ENCODE measurements at regions not wholly inside any gene's neighbourhood (a gene's known extent, or its start where the extent isn't known, plus 50 kb on each side); places are given as distances from the start of the nearest gene placed in this dataset.

- Mint-ChIP-seq H3K4me1 (no peaks in the 10 kb centered on the region), H3K36me3 (peaks cover 4% of the 10 kb centered on the region), H3K27me3 (no peaks in the 10 kb centered on the region), H3K4me3 (no peak overlapping the region), H3K27ac (no peak overlapping the region), H3K9me3 (peaks cover 9% of the 10 kb centered on the region)
Measured at GRCh38 chr2:381941-382727, 94.2 kb upstream of the ALKAL2 start.

- no peak overlapping the region for H3K4me3 Mint-ChIP-seq
- H3K4me1 Mint-ChIP-seq = no peaks in the 10 kb centered on the region
- peaks cover 4% of the 10 kb centered on the region for H3K36me3 Mint-ChIP-seq
Measured at GRCh38 chr2:381181-381580, 93.3 kb upstream of the ALKAL2 start.

GRCh38 chr2:380772-381171 is 92.9 kb upstream of the ALKAL2 start:
- no peaks in the 10 kb centered on the region for H3K27me3 Mint-ChIP-seq
- H3K27ac Mint-ChIP-seq = no peak overlapping the region
- peaks cover 4% of the 10 kb centered on the region for H3K36me3 Mint-ChIP-seq
- H3K4me1 Mint-ChIP-seq = no peaks in the 10 kb centered on the region
- peaks cover 9% of the 10 kb centered on the region for H3K9me3 Mint-ChIP-seq
- H3K4me3 Mint-ChIP-seq = no peak overlapping the region

More at GRCh38 chr2:381181-381580, 93.3 kb upstream of the ALKAL2 start:
- Mint-ChIP-seq H3K27me3 (no peaks in the 10 kb centered on the region), H3K27ac (no peak overlapping the region), H3K9me3 (peaks cover 9% of the 10 kb centered on the region)

- no peak overlapping the region for H3K4me3 Mint-ChIP-seq
- no peaks in the 10 kb centered on the region for H3K27me3 Mint-ChIP-seq
- H3K9me3 Mint-ChIP-seq = peaks cover 9% of the 10 kb centered on the region
- H3K36me3 Mint-ChIP-seq = peaks cover 4% of the 10 kb centered on the region
- no peak overlapping the region for H3K27ac Mint-ChIP-seq
- no peaks in the 10 kb centered on the region for H3K4me1 Mint-ChIP-seq
Measured at GRCh38 chr2:380221-380620, 92.3 kb upstream of the ALKAL2 start.

DNA sequence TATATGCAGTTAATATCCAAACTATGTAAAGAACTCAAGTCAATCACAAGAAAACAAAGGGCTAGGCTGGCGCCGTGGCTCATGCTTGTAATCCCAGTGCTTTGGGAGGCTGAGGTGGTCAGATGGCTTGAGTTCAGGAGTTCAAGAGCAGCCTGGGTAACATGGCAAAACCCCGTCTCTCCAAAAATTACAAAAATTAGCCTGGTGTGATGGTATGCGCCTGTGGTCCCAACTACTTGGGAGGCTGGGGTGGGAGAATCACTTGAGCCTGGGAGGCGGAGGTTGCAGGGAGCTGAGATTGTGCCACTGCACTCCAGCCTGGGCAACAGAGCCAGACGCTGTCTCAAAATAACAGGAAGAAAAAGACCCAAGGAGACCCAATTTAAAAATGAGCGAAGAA is 91.9 kb upstream of the ALKAL2 start:
- Mint-ChIP-seq H3K27me3 (no peaks in the 10 kb centered on the region), H3K4me1 (no peaks in the 10 kb centered on the region), H3K9me3 (peaks cover 9% of the 10 kb centered on the region), H3K4me3 (no peak overlapping the region), H3K36me3 (peaks cover 4% of the 10 kb centered on the region), H3K27ac (no peak overlapping the region)

GRCh38 chr2:378364-378763 is 90.5 kb upstream of the ALKAL2 start:
- peaks cover 5% of the 10 kb centered on the region for H3K36me3 Mint-ChIP-seq
- no peak overlapping the region for H3K27ac Mint-ChIP-seq
- no peaks in the 10 kb centered on the region for H3K4me1 Mint-ChIP-seq
- no peaks in the 10 kb centered on the region for H3K27me3 Mint-ChIP-seq
- peaks cover 9% of the 10 kb centered on the region for H3K9me3 Mint-ChIP-seq
- H3K4me3 Mint-ChIP-seq = no peak overlapping the region

- no peak overlapping the region for H3K27ac Mint-ChIP-seq
- peaks cover 5% of the 10 kb centered on the region for H3K36me3 Mint-ChIP-seq
- H3K9me3 Mint-ChIP-seq = peaks cover 9% of the 10 kb centered on the region
- H3K4me1 Mint-ChIP-seq = no peaks in the 10 kb centered on the region
- no peak overlapping the region for H3K4me3 Mint-ChIP-seq
- peaks cover 3% of the 10 kb centered on the region for H3K27me3 Mint-ChIP-seq
Measured at GRCh38 chr2:377414-377813, 89.5 kb upstream of the ALKAL2 start.

DNA sequence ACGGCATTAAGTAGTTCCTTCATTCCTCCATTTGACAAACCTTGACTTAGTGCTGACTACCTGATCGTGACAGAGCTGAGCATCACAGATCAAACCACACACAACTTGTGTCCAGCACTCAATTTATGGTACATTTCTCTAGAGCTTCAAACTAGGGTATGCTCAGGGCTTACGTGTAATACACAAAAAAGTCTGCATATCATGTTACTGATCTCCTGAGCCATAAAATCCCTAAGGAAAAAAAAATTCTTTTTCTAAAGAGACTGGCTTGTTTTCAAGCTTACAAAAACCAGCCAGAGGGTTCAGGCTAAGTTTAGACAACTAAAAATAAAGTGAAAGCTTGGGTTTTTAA is 88.0 kb upstream of the ALKAL2 start:
- peaks cover 16% of the 10 kb centered on the region for H3K9me3 Mint-ChIP-seq
- H3K4me1 Mint-ChIP-seq = no peaks in the 10 kb centered on the region
- H3K27me3 Mint-ChIP-seq = peaks cover 3% of the 10 kb centered on the region
- H3K36me3 Mint-ChIP-seq = peaks cover 5% of the 10 kb centered on the region
- H3K4me3 Mint-ChIP-seq = no peak overlapping the region
- H3K27ac Mint-ChIP-seq = no peak overlapping the region

DNA sequence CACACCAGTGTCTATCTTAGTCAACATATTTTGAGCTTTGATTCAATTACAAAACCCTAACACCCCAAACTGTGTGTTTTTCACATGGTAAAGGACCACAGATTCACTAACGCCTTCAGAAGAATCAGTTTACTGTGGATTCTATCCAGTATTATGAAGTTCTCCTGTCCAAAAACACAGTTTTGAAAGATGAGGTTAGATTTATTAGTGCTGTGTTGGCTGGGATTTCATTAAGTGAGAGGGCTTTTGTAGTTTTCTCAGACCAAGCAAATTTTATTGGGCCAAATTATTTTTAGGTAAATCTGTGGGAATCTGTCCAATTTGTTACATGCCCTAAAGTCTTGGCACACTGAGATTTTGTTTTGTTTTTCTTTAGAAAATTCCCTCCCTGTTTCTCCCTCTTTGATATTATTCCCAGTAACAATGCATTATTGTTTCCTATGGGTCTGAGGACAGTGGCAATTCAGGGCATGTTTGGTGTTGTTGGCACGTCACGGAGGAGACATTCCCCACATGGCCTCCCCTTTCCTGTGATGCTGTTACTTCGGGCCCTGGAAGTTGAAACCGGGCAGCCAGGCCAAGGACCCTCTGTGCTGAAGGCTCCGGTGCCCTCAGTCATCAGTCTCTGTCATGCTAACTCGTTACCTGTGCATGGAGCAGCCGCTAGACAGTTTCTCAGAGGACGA is 87.5 kb upstream of the ALKAL2 start:
- peaks cover 5% of the 10 kb centered on the region for H3K36me3 Mint-ChIP-seq
- H3K27ac Mint-ChIP-seq = no peak overlapping the region
- H3K4me3 Mint-ChIP-seq = no peak overlapping the region
- H3K27me3 Mint-ChIP-seq = peaks cover 3% of the 10 kb centered on the region
- peaks cover 18% of the 10 kb centered on the region for H3K9me3 Mint-ChIP-seq
- H3K4me1 Mint-ChIP-seq = no peaks in the 10 kb centered on the region

- H3K27me3 Mint-ChIP-seq = peaks cover 5% of the 10 kb centered on the region
- H3K27ac Mint-ChIP-seq = no peak overlapping the region
- no peaks in the 10 kb centered on the region for H3K4me1 Mint-ChIP-seq
- no peak overlapping the region for H3K4me3 Mint-ChIP-seq
- no peaks in the 10 kb centered on the region for H3K36me3 Mint-ChIP-seq
- H3K9me3 Mint-ChIP-seq = peaks cover 9% of the 10 kb centered on the region
Measured at GRCh38 chr2:368386-368785, 80.5 kb upstream of the ALKAL2 start.

- Mint-ChIP-seq H3K4me1 (no peaks in the 10 kb centered on the region), H3K36me3 (no peaks in the 10 kb centered on the region), H3K27ac (no peak overlapping the region), H3K27me3 (peaks cover 2% of the 10 kb centered on the region), H3K9me3 (peaks cover 9% of the 10 kb centered on the region), H3K4me3 (no peak overlapping the region)
Measured at GRCh38 chr2:367246-367645, 79.4 kb upstream of the ALKAL2 start.

DNA sequence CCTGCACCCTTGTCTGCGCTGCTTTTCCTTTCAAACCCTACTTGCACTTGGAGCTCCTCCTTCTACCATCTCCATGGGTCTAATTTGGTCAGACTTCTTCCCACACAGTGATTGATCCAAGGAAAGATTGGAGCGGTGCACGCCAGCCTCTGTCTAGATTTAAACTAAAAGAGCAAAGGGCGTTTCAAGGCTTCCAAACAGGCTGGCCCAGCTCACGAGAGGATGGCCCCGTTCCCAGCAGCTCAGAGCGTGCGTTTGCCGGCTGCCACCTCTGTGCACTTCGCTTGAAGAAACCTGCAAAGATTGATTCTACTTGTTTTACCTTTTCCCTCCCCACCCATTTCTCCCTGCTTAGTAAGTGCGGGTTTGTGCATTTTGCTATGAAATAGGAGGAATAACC is 78.8 kb upstream of the ALKAL2 start:
- H3K36me3 Mint-ChIP-seq = no peaks in the 10 kb centered on the region
- H3K27me3 Mint-ChIP-seq = peaks cover 2% of the 10 kb centered on the region
- no peaks in the 10 kb centered on the region for H3K4me1 Mint-ChIP-seq
- H3K27ac Mint-ChIP-seq = no peak overlapping the region
- peaks cover 9% of the 10 kb centered on the region for H3K9me3 Mint-ChIP-seq
- H3K4me3 Mint-ChIP-seq = no peak overlapping the region

- peaks cover 2% of the 10 kb centered on the region for H3K27me3 Mint-ChIP-seq
- no peaks in the 10 kb centered on the region for H3K36me3 Mint-ChIP-seq
- H3K27ac Mint-ChIP-seq = peak overlapping the region; percentile 15
- no peaks in the 10 kb centered on the region for H3K4me1 Mint-ChIP-seq
- H3K9me3 Mint-ChIP-seq = no peaks in the 10 kb centered on the region
- no peak overlapping the region for H3K4me3 Mint-ChIP-seq
Measured at GRCh38 chr2:365367-366275, 77.7 kb upstream of the ALKAL2 start.

DNA sequence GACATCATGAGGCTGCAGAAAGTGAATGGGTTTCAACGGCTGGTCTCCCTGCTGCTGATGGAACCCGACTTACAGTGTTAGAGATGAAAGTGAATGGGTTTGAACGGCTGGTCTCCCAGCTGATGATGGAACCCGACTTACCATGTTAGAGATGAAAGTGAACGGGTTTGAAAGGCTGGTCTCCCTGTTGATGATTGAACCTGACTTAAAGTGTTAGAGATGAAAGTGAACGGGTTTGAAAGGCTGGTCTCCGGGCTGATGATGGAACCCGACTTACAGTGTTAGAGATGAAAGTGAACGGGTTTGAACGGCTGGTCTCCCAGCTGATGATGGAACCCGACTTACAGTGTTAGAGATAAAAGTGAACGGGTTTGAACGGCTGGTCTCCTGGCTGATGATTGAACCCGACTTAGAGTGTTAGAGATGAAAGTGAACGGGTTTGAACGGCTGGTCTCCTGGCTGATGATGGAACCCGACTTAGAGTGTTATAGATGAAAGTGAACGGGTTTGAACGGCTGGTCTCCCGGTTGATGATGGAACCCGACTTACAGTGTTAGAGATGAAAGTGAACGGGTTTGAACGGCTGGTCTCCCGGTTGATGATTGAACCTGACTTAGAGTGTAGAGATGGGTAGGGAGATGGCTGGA is 76.1 kb upstream of the ALKAL2 start:
- Mint-ChIP-seq H3K9me3 (no peaks in the 10 kb centered on the region), H3K4me1 (no peaks in the 10 kb centered on the region), H3K36me3 (no peaks in the 10 kb centered on the region), H3K27me3 (peaks cover 4% of the 10 kb centered on the region), H3K4me3 (no peak overlapping the region), H3K27ac (no peak overlapping the region)

DNA sequence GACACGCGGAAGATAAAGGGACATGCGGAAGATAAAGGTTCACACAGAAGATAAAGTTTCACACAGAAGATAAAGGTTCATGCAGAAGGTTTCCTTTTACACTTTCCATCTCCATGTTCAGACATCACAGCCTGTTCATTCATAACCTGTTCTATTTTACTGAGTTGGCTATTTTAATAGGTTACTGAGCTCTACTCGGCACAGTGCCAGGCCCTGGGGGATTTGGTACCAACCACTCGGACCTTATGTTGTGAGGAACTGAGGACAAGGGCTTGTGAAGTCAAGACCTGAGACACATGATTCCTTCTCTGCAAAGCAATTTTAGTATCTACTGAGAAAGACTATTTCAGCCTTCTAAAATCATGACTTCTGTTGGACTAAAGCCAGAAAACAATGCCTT is 75.0 kb upstream of the ALKAL2 start:
- Mint-ChIP-seq H3K36me3 (no peaks in the 10 kb centered on the region), H3K9me3 (no peaks in the 10 kb centered on the region), H3K27ac (no peak overlapping the region), H3K4me3 (no peak overlapping the region), H3K4me1 (no peaks in the 10 kb centered on the region), H3K27me3 (peaks cover 9% of the 10 kb centered on the region)

Data from activated naive CD4-positive, alpha-beta T cell treated with anti-CD3 and anti-CD28 coated beads, Interleukin-2, amount 50 U/mL, for 24 hours (primary cell).